DOHH2 (cell line): ENCODE measurements at regions not wholly inside any gene's neighbourhood (a gene's known extent, or its start where the extent isn't known, plus 50 kb on each side); places are given as distances from the start of the nearest gene placed in this dataset.

ENCODE experiments used
- CTCF ChIP-seq: fragments of 200-600 bp; sonication (generic); IDR thresholded peaks from one replicate; pipeline ENCODE4 v1.5.1; 2014; ENCODE audit warnings: antibody characterized with exemption, mild to moderate bottlenecking, low read depth, low read length; ENCODE audit not compliant: poor library complexity, severe bottlenecking
- EZH2phosphoT487 ChIP-seq: fragments of 200-600 bp; sonication (generic); IDR thresholded peaks from 2 replicates; pipeline ENCODE4 v1.6.1; 2017; ENCODE audit warnings: borderline replicate concordance, mild to moderate bottlenecking, antibody characterized with exemption, low read length, moderate library complexity, mixed read lengths

- no peak for TF ChIP-seq CTCF
- TF ChIP-seq EZH2phosphoT487: no peak
Observed at GRCh38 chr5:155353231-155353630, 339.7 kb downstream of the KIF4B start.
